Mesodermal cell (in vitro differentiated cells): ENCODE measurements at regions not wholly inside any gene's neighbourhood (a gene's known extent, or its start where the extent isn't known, plus 50 kb on each side); places are given as distances from the start of the nearest gene placed in this dataset.

ENCODE experiments used
- H3K27ac ChIP-seq: 2 replicates; pipeline ENCODE4 v1.7.0; 2013; ENCODE audit warnings: mild to moderate bottlenecking, low read depth, low read length, moderate library complexity; ENCODE audit not compliant: severe bottlenecking
- H3K36me3 ChIP-seq: 2 replicates; pipeline ENCODE4 v1.7.1; 2013; ENCODE audit warnings: mild to moderate bottlenecking, low read length, moderate library complexity; ENCODE audit not compliant: control insufficient read depth, insufficient read depth
- H3K4me1 ChIP-seq: one replicate; pipeline ENCODE4 v1.7.1; 2013; ENCODE audit warnings: mild to moderate bottlenecking, low read length; ENCODE audit not compliant: insufficient read depth, control insufficient read depth, poor library complexity, severe bottlenecking
- H3K4me3 ChIP-seq: 2 replicates; pipeline ENCODE4 v1.7.0; 2013; ENCODE audit warnings: low read length, control low read depth, mild to moderate bottlenecking; ENCODE audit not compliant: insufficient read depth, poor library complexity, severe bottlenecking; ENCODE audit errors: extremely low read depth
- H3K9me3 ChIP-seq: 2 replicates; pipeline ENCODE4 v1.7.1; 2013; ENCODE audit warnings: mild to moderate bottlenecking, low read length, moderate library complexity; ENCODE audit not compliant: control insufficient read depth
- WGBS, 2 experiments: methylation state at CpG; one replicate each; pipeline ENCODE4 v1.1.5; 2013; ENCODE audit warnings: missing lambda C conversion rate in 2 of 2; ENCODE audit not compliant: insufficient coverage in 2 of 2; 5-methylcytosine and 5-hydroxymethylcytosine counted together

- H3K36me3 ChIP-seq = no peaks in the 10 kb centered on the region
- no peaks in the 10 kb centered on the region for H3K4me1 ChIP-seq
- peaks cover under 1% of the 10 kb centered on the region for H3K9me3 ChIP-seq
- H3K4me3 ChIP-seq = no peak overlapping the region
- no peak overlapping the region for H3K27ac ChIP-seq
- 93 to 98% methylated on average over 3 of the region's 4 CpGs for WGBS, 2 experiments
Observed at GRCh38 chr13:40094056-40094455, 438.6 kb downstream of the COG6 start.

- no peak overlapping the region for H3K27ac ChIP-seq
- no peaks in the 10 kb centered on the region for H3K4me1 ChIP-seq
- peaks cover 7% of the 10 kb centered on the region for H3K9me3 ChIP-seq
- no peak overlapping the region for H3K4me3 ChIP-seq
- no peaks in the 10 kb centered on the region for H3K36me3 ChIP-seq
- 83 to 90% methylated on average over 9 of the region's 9 CpGs for WGBS, 2 experiments
Observed at GRCh38 chr13:40095695-40096356, 440.4 kb downstream of the COG6 start.

GRCh38 chr13:40096357-40096901 lies 441.0 kb downstream of the COG6 start:
- H3K27ac ChIP-seq = no peak overlapping the region
- WGBS, 2 experiments = 83 to 95% methylated on average over 4 of the region's 4 CpGs
- no peaks in the 10 kb centered on the region for H3K36me3 ChIP-seq
- H3K4me1 ChIP-seq = no peaks in the 10 kb centered on the region
- no peak overlapping the region for H3K4me3 ChIP-seq
- H3K9me3 ChIP-seq = peaks cover 7% of the 10 kb centered on the region

- Histone ChIP-seq H3K9me3 (peaks cover 7% of the 10 kb centered on the region), H3K4me3 (no peak overlapping the region), H3K36me3 (no peaks in the 10 kb centered on the region), H3K4me1 (no peaks in the 10 kb centered on the region), H3K27ac (no peak overlapping the region)
- WGBS, 2 experiments = 86 to 94% methylated on average over 7 of the region's 7 CpGs
Observed at GRCh38 chr13:40098246-40098645, 442.8 kb downstream of the COG6 start.

- Histone ChIP-seq H3K36me3 (no peaks in the 10 kb centered on the region), H3K4me1 (no peaks in the 10 kb centered on the region), H3K4me3 (no peak overlapping the region), H3K9me3 (peaks cover 7% of the 10 kb centered on the region), H3K27ac (no peak overlapping the region)
- 92 to 100% methylated on average over 3 of the region's 3 CpGs for WGBS, 2 experiments
Observed at GRCh38 chr13:40101708-40102359, 446.4 kb downstream of the COG6 start.

GRCh38 chr13:40102360-40102727 lies 446.9 kb downstream of the COG6 start:
- H3K36me3 ChIP-seq = no peaks in the 10 kb centered on the region
- no peak overlapping the region for H3K27ac ChIP-seq
- 97 to 100% methylated on average over 3 of the region's 3 CpGs for WGBS, 2 experiments
- no peaks in the 10 kb centered on the region for H3K4me1 ChIP-seq
- no peak overlapping the region for H3K4me3 ChIP-seq
- H3K9me3 ChIP-seq = peaks cover 7% of the 10 kb centered on the region

- Histone ChIP-seq H3K4me3 (no peak overlapping the region), H3K4me1 (no peaks in the 10 kb centered on the region), H3K9me3 (peaks cover 7% of the 10 kb centered on the region), H3K36me3 (no peaks in the 10 kb centered on the region), H3K27ac (no peak overlapping the region)
- 74 to 92% methylated on average over 7 to 8 of the region's 9 CpGs for WGBS, 2 experiments
Observed at GRCh38 chr13:40102854-40103253, 447.4 kb downstream of the COG6 start.

- WGBS, 2 experiments = 88 to 96% methylated on average over 1 to 2 of the region's 4 CpGs
- Histone ChIP-seq H3K27ac (no peak overlapping the region), H3K4me3 (no peak overlapping the region), H3K9me3 (peaks cover 7% of the 10 kb centered on the region), H3K36me3 (no peaks in the 10 kb centered on the region), H3K4me1 (no peaks in the 10 kb centered on the region)
Observed at GRCh38 chr13:40103864-40104263, 448.4 kb downstream of the COG6 start.

- Histone ChIP-seq H3K4me1 (no peaks in the 10 kb centered on the region), H3K9me3 (no peaks in the 10 kb centered on the region), H3K27ac (no peak overlapping the region), H3K4me3 (no peak overlapping the region), H3K36me3 (no peaks in the 10 kb centered on the region)
- WGBS, 2 experiments = 90 to 91% methylated on average over 4 to 5 of the region's 5 CpGs
Observed at GRCh38 chr13:40105231-40105630, 449.8 kb downstream of the COG6 start.

GRCh38 chr13:40109351-40109844 lies 453.9 kb downstream of the COG6 start:
- no peaks in the 10 kb centered on the region for H3K9me3 ChIP-seq
- H3K27ac ChIP-seq = no peak overlapping the region
- WGBS, 2 experiments = 80% methylated on average over 1 of the region's 4 CpGs; no CpG with 5 or more reads in 1 of the 2 experiments
- no peaks in the 10 kb centered on the region for H3K36me3 ChIP-seq
- no peak overlapping the region for H3K4me3 ChIP-seq
- H3K4me1 ChIP-seq = peaks cover under 1% of the 10 kb centered on the region
